ENCODE measurements at regions not wholly inside any gene's neighbourhood (a gene's known extent, or its start where the extent isn't known, plus 50 kb on each side); places are given as distances from the start of the nearest gene placed in this dataset.

GRCh38 chr1:181863736-181864135, 197.8 kb downstream of the ZNF648 start:
- Mint-ChIP-seq H3K27ac (no peak overlapping the region), H3K4me1 (ENCODE audit: low read depth) (no peaks in the 10 kb centered on the region), H3K36me3 (ENCODE audit: low read depth) (no peaks in the 10 kb centered on the region), H3K9me3 (no peaks in the 10 kb centered on the region), H3K27me3 (no peaks in the 10 kb centered on the region), H3K4me3 (no peak overlapping the region)
- intact Hi-C loops (cut with micrococcal nuclease) = no loop called here

DNA sequence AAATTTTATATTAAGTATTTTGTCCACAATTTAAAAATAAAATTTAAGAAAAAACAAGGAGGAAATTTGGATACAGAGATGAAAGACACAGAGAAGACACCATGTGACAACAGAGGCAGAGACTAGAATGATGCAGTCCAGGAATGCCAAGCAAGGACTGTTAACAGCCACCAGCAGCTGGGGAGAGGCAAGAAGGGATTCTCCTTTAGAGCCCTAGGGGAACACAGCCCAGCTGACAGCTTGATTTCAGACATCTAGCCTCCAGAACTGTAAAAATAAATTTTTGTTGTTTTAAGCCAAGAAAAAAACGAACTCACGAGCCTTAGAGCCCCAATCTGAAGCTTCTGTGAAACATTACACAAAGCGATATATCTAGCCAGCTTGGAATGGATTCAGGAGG, 198.5 kb downstream of the ZNF648 start:
- Mint-ChIP-seq H3K4me3 (no peak overlapping the region), H3K4me1 (ENCODE audit: low read depth) (no peaks in the 10 kb centered on the region), H3K36me3 (ENCODE audit: low read depth) (no peaks in the 10 kb centered on the region), H3K27ac (no peak overlapping the region), H3K27me3 (no peaks in the 10 kb centered on the region), H3K9me3 (no peaks in the 10 kb centered on the region)
- intact Hi-C loops (cut with micrococcal nuclease) = no loop called here

- Mint-ChIP-seq H3K36me3 (ENCODE audit: low read depth) (no peaks in the 10 kb centered on the region), H3K4me1 (ENCODE audit: low read depth) (no peaks in the 10 kb centered on the region), H3K27ac (no peak overlapping the region), H3K4me3 (no peak overlapping the region), H3K9me3 (peaks cover 11% of the 10 kb centered on the region), H3K27me3 (no peaks in the 10 kb centered on the region)
- intact Hi-C loops (cut with micrococcal nuclease) = no loop called here
These were observed 203.4 kb downstream of the ZNF648 start for GRCh38 chr1:181858135-181858534.

All from dendritic cell treated with granulocyte-macrophage colony-stimulating factor and Interleukin-4, amounts not matched to agents 40 ng/mL and 50 ng/mL, for 4 days (primary cell).